HepG2 (cell line): ENCODE measurements at regions not wholly inside any gene's neighbourhood (a gene's known extent, or its start where the extent isn't known, plus 50 kb on each side); places are given as distances from the start of the nearest gene placed in this dataset.

Experiments used
- ATAC-seq: fragments of 200-7000 bp; cut with Tn5 transposase; 3 replicates; pipeline ENCODE4 v1.9.1; 2020; ENCODE audit warnings: mild to moderate bottlenecking, moderate library complexity
- BruUV-seq: library from RNA; stranded (reverse); fragments of 400-500 nt; replicated peaks from 2 replicates; lab custom pipeline; 2021; lab: Mats Ljungman, UMichigan
- CTCF ChIA-PET: fragments of 300-600 bp; formaldehyde crosslinking; extraction: SDS; loops from one replicate; lab custom pipeline; 2021; ENCODE audit warnings: low total read pairs, inconsistent platforms, low intra/inter-chr PET ratio; lab: Yijun Ruan, JAX
- POLR2A ChIA-PET: fragments of 350-600 bp; sonication (Branson Sonifier 250); formaldehyde crosslinking; loops from one replicate; lab custom pipeline; 2020; ENCODE audit warnings: antibody characterized with exemption, inconsistent platforms; lab: Yijun Ruan, JAX
- DNase-seq: peaks from one replicate; pipeline ENCODE4 v3.0.0-alpha.2; 2015; ENCODE audit warnings: low spot score
- FAIRE-seq: peaks from 3 replicates; lab custom pipeline; 2011; peaks lifted over from hg19 to GRCh38; lab: Jason Lieb, UNC
- H2AFZ ChIP-seq: one replicate; pipeline ENCODE4 v1.6.1; 2011; ENCODE audit warnings: low read length, inconsistent platforms
- H3K27ac ChIP-seq: fragments of 300-600 bp; 3 replicates; pipeline ENCODE4 v1.8.0; 2011; ENCODE audit warnings: mixed run types, mild to moderate bottlenecking, mixed read lengths, low read length, inconsistent platforms; ENCODE audit not compliant: insufficient read depth; ENCODE audit errors: extremely low read length
- H3K27me3 ChIP-seq, 2 experiments: fragments of 200-600 bp in 1 of 2; 2 replicates in 1 of 2; 3 replicates in 1 of 2; pipeline versions ENCODE4 v1.6.0 to v1.8.0; 2011; ENCODE audit warnings: low read length in 2 of 2, mild to moderate bottlenecking in 2 of 2, moderate library complexity in 2 of 2, inconsistent platforms in 1 of 2; ENCODE audit not compliant: insufficient read depth in 2 of 2, control insufficient read depth in 1 of 2
- H3K36me3 ChIP-seq, 2 experiments: fragments of 200-600 bp in 1 of 2; replicated peaks in 1 of 2; 2 replicates in 1 of 2; 3 replicates in 1 of 2; pipeline versions ENCODE4 v1.5.1 to v1.8.0; 2011; ENCODE audit warnings: low read length in 2 of 2, inconsistent platforms in 1 of 2; ENCODE audit not compliant: insufficient read depth in 2 of 2, control insufficient read depth in 1 of 2
- H3K4me1 ChIP-seq: 2 replicates; pipeline ENCODE4 v1.5.1; 2012; ENCODE audit warnings: low read length, inconsistent platforms; ENCODE audit not compliant: insufficient read depth
- H3K4me2 ChIP-seq: 2 replicates; pipeline ENCODE4 v1.6.0; 2011; ENCODE audit warnings: low read depth, low read length, inconsistent platforms
- H3K4me3 ChIP-seq, 3 experiments: fragments of 200-600 bp in 1 of 3; sonication (generic), shearing (Covaris generic) in 1 of 3; replicated peaks in 1 of 3; 2 replicates each; pipeline ENCODE4 v1.5.1; 2011 to 2016; ENCODE audit warnings: low read length in 3 of 3, inconsistent platforms in 2 of 3, low read depth in 2 of 3, mild to moderate bottlenecking in 2 of 3, control low read depth in 1 of 3, mixed read lengths in 1 of 3; ENCODE audit not compliant: insufficient read depth in 1 of 3
- H3K79me2 ChIP-seq: one replicate; pipeline ENCODE4 v1.6.1; 2011; ENCODE audit warnings: low read length, inconsistent platforms; ENCODE audit not compliant: insufficient read depth
- H3K9ac ChIP-seq: 2 replicates; pipeline ENCODE4 v1.6.0; 2011; ENCODE audit warnings: mild to moderate bottlenecking, low read depth, low read length, inconsistent platforms; ENCODE audit not compliant: insufficient read depth
- H3K9me3 ChIP-seq: 2 replicates; pipeline ENCODE4 v1.5.1; 2012; ENCODE audit warnings: mild to moderate bottlenecking, low read length
- H4K20me1 ChIP-seq: 2 replicates; pipeline ENCODE4 v1.6.0; 2011; ENCODE audit warnings: inconsistent platforms, mild to moderate bottlenecking, low read length, moderate library complexity; ENCODE audit not compliant: insufficient read depth
- ASH2L ChIP-seq: fragments of 300-600, 200-600 bp; sonication (generic); IDR thresholded peaks from 2 replicates; pipeline ENCODE4 v1.7.0; 2017; ENCODE audit warnings: low read depth, mild to moderate bottlenecking, moderate library complexity, mixed read lengths, low read length; ENCODE audit not compliant: insufficient read length
- FOXA1 ChIP-seq, 2 experiments: fragments of 450-650 bp in 1 of 2; sonication (generic) in 1 of 2; formaldehyde crosslinking in 1 of 2; IDR thresholded peaks; 2 replicates each; pipeline versions ENCODE4 v1.4.0 to v1.6.1; 2016 to 2020; ENCODE audit warnings: missing genetic modification reagents in 1 of 2
- KDM4B ChIP-seq: sonication (generic); formaldehyde crosslinking; IDR thresholded peaks from 2 replicates; pipeline ENCODE4 v1.4.0; 2020; ENCODE audit warnings: missing genetic modification reagents
- KLF9 ChIP-seq: IDR thresholded peaks from 2 replicates; pipeline ENCODE4 v1.6.1; 2016; ENCODE audit warnings: low read depth
- NFE2L1 ChIP-seq: sonication (generic); formaldehyde crosslinking; IDR thresholded peaks from 2 replicates; pipeline ENCODE4 v1.4.0; 2020; ENCODE audit warnings: missing genetic modification reagents, mild to moderate bottlenecking, borderline replicate concordance
- POGZ ChIP-seq: sonication (generic); formaldehyde crosslinking; IDR thresholded peaks from 2 replicates; pipeline ENCODE4 v1.4.0; 2020; ENCODE audit warnings: mild to moderate bottlenecking, missing genetic modification reagents
- ZNF235 ChIP-seq: sonication (generic); formaldehyde crosslinking; IDR thresholded peaks from 2 replicates; pipeline ENCODE4 v1.8.1; 2023; ENCODE audit warnings: mild to moderate bottlenecking, missing genetic modification reagents, borderline replicate concordance
- ZNF296 ChIP-seq: sonication (generic); formaldehyde crosslinking; conservative IDR thresholded peaks from 2 replicates; pipeline ENCODE4 v1.5.0; 2020; ENCODE audit warnings: mild to moderate bottlenecking, missing genetic modification reagents
- ZNF33A ChIP-seq: sonication (generic); formaldehyde crosslinking; IDR thresholded peaks from 2 replicates; pipeline ENCODE4 v1.5.1; 2020; ENCODE audit warnings: missing genetic modification reagents, mild to moderate bottlenecking, moderate library complexity, borderline replicate concordance
- WGBS: methylation state at CpG from one replicate; pipeline ENCODE4 v1.1.6; 2017; ENCODE audit warnings: low lambda C conversion rate; 5-methylcytosine and 5-hydroxymethylcytosine counted together
- in situ Hi-C: cut with HindIII; loops from 2 replicates; pipeline ENCODE4 v1.10.0; 2017; ENCODE audit warnings: low pct_unique_long_range_greater_than_20kb; ENCODE audit not compliant: extremely low pct_ligation_motif_present
- intact Hi-C: fragments of 100-400 bp; cut with micrococcal nuclease; formaldehyde crosslinking; loops from one replicate; pipeline ENCODE4 v1.10.0; 2022; ENCODE audit not compliant: unreplicated experiment

- TF ChIP-seq FOXA1 (IDR thresholded peaks at IDR 0.05) (no peak), FOXA1 (CRISPR knock-in tag; IDR thresholded peaks at IDR 0.05) (no peak), ZNF296 (no peak), ZNF33A (CRISPR knock-in tag) (no peak), ASH2L (no peak)
- Histone ChIP-seq H3K4me3 (no peak overlapping the region), H3K9ac (no peak overlapping the region), H3K27ac (no peak overlapping the region), H3K4me1 (no peaks in the 10 kb centered on the region), H4K20me1 (no peaks in the 10 kb centered on the region), H3K36me3 (no peaks in the 10 kb centered on the region), H2AFZ (no peak overlapping the region), H3K79me2 (no peaks in the 10 kb centered on the region), H3K4me2 (no peak overlapping the region), H3K27me3 (peaks cover 0 to 28% of the 10 kb centered on the region in 2 experiments; a peak in 2 of 5 replicates), H3K9me3 (no peaks in the 10 kb centered on the region)
- WGBS: 35% methylated on average over 6 of the region's 6 CpGs
- intact Hi-C loops: no loop called here
- ChIA-PET POLR2A (no interaction called here), CTCF (no interaction called here)
- ATAC-seq (no peak), FAIRE-seq (no peak), DNase-seq (no peak)
- in situ Hi-C loops: no loop called here
- BruUV-seq: no TSS peak
Measured at GRCh38 chr22:22143448-22143847, 101.1 kb upstream of the VPREB1 start.

GRCh38 chr22:22142661-22143060 lies 101.9 kb upstream of the VPREB1 start:
- no peak for ATAC-seq
- no peaks in the 10 kb centered on the region for H4K20me1 ChIP-seq
- WGBS: 20% methylated on average over 5 of the region's 5 CpGs
- no peak for DNase-seq
- H3K27me3 ChIP-seq: peaks cover 0 to 24% of the 10 kb centered on the region in 2 experiments; a peak in 2 of 5 replicates
- ChIA-PET POLR2A (no interaction called here), CTCF (no interaction called here)
- FAIRE-seq: no peak
- TF ChIP-seq NFE2L1 (no peak), POGZ (CRISPR knock-in tag) (no peak), ZNF235 (CRISPR knock-in tag) (no peak), KLF9 (no peak), KDM4B (CRISPR knock-in tag) (no peak)
- in situ Hi-C loops (no loop called here), intact Hi-C loops (no loop called here)
- H3K9me3 ChIP-seq: no peaks in the 10 kb centered on the region
- BruUV-seq: no TSS peak
- H3K36me3 ChIP-seq: no peaks in the 10 kb centered on the region
- H3K4me3 ChIP-seq: no peak overlapping the region
- no peak overlapping the region for H3K27ac ChIP-seq
- no peak overlapping the region for H2AFZ ChIP-seq
- H3K4me1 ChIP-seq: no peaks in the 10 kb centered on the region
- no peak overlapping the region for H3K9ac ChIP-seq
- H3K4me2 ChIP-seq: no peak overlapping the region
- no peaks in the 10 kb centered on the region for H3K79me2 ChIP-seq
